H1 (cell line): ENCODE measurements at regions not wholly inside any gene's neighbourhood (a gene's known extent, or its start where the extent isn't known, plus 50 kb on each side); places are given as distances from the start of the nearest gene placed in this dataset.

Experiments used
- BRCA1 ChIP-seq: IDR thresholded peaks from 2 replicates; pipeline ENCODE4 v1.6.1; 2012; ENCODE audit warnings: low read depth, low read length, improper control_type of control experiment
- CTBP2 ChIP-seq: IDR thresholded peaks from 2 replicates; pipeline ENCODE4 v1.7.0; 2011; ENCODE audit warnings: borderline replicate concordance, mild to moderate bottlenecking, moderate library complexity, mixed read lengths, low read length; ENCODE audit not compliant: insufficient read depth, insufficient read length
- EGR1 ChIP-seq: IDR thresholded peaks from 2 replicates; pipeline ENCODE4 v1.6.1; 2011; ENCODE audit warnings: low read depth, low read length, borderline replicate concordance
- SAP30 ChIP-seq: fragments of 300-600 bp; sonication (generic); IDR thresholded peaks from 2 replicates; pipeline ENCODE4 v1.7.1; 2012; ENCODE audit warnings: low read length, moderate library complexity, mild to moderate bottlenecking, inconsistent platforms; ENCODE audit not compliant: insufficient read depth, insufficient replicate concordance
- TEAD4 ChIP-seq: IDR thresholded peaks from 2 replicates; pipeline ENCODE4 v1.6.1; 2012; ENCODE audit warnings: low read depth, low read length, inconsistent platforms, mixed read lengths

DNA sequence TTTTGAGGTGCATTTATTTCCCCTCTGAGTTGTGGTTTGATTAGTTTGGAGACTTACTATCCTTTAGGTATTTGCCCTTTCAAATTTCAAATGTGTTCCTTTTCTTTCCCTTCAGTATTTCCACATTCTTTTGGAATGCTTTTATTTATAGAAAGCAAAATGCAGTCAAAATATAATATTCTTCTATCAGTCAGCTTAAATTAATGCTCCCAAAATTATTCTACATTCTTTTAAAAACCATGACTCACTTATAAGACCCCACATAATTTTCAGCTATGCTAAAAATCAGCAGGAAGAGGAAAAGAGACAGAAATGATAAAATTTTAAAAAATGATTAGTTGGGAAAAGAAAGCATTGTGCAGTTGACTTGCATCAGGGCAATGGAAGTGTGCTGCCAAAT lies 180.0 kb upstream of the SMLR1 start (continued):
- TF ChIP-seq SAP30 = no peak
- no peak for TF ChIP-seq EGR1
- TF ChIP-seq TEAD4 = no peak
- no peak for TF ChIP-seq BRCA1
- TF ChIP-seq CTBP2 = no peak
- TF ChIP-seq, all 59 proteins: peak for 0
